ENCODE measurements at regions not wholly inside any gene's neighbourhood (a gene's known extent, or its start where the extent isn't known, plus 50 kb on each side); places are given as distances from the start of the nearest gene placed in this dataset.
A peak's percentile ranks its signal among the peaks of the same experiment; 100 is the strongest.
"Not testable (repeated sequence)": the region's sequence is repeated elsewhere in the genome, so short reads cannot be mapped to it uniquely, and the experiment has no call there.

GRCh38 chr9:129435988-129436717 lies 184.7 kb downstream of the C9orf50 start:
- no peak for DNase-seq

- DNase-seq, result no peak
Measured at GRCh38 chr9:129435291-129435690, 185.6 kb downstream of the C9orf50 start.

DNA sequence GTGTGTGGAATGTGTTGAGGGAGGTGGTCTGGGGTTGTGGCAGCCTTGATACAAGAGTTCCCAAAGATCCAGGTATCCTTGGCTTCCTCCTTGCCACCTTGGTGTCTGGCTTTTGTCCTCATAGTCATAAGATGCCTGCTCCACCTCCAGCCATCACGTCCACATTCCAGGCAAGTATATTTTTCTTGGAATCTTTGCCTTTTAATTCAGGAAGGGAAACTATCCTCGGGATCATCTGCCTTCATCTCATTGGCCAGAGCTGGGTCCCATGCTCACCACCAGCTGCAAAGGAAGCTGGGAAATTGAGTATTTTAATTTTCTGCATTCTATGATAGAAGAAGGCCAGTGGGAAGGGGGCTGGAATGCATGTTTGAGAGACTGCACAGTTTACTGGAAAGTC lies 186.7 kb downstream of the C9orf50 start:
- DNase-seq, result no peak

DNA sequence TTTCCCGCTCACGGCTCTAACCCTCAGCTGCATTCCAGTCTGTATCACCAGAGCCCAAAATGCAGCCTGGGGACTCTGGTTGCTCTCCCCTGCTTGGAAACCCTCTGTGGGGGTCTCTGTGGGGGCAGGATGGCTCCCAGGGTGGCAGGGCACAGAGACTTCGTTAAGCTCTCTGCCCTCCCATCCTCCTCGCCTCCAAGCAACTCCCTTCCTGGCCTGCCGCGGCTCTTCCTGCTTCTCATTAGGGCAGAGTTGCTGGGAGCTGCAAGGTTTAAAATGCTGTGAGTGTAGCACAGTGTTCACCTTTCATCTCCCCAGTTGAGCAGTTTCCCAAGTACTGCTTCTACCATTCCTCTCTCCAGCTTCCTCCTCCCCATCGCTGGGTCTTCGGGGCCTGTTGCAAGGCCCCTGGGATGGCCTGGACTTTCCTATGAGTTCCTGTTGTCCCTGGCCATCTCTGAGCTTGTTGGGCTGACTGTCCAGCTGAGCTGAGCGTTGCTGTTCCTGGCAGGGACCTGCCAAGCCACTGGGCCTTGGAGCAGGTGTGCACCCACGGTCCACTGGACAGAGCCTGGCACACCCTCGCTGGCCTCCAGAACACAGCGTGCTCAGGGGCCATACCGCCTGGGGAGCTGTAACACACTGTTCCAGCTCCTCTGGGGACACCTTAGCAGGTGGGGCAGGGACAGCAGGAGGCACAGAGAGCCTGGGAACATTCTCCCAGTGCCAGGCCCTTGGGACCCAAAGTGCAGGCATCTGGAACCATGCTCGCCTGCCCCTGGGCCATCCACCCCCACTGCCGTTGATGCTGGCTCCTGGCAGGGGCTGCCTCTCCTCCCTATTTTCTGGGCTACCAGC lies 188.4 kb downstream of the C9orf50 start:
- DNase-seq, result no peak

GRCh38 chr9:129430940-129431643 lies 189.8 kb downstream of the C9orf50 start:
- no peak for DNase-seq

DNA sequence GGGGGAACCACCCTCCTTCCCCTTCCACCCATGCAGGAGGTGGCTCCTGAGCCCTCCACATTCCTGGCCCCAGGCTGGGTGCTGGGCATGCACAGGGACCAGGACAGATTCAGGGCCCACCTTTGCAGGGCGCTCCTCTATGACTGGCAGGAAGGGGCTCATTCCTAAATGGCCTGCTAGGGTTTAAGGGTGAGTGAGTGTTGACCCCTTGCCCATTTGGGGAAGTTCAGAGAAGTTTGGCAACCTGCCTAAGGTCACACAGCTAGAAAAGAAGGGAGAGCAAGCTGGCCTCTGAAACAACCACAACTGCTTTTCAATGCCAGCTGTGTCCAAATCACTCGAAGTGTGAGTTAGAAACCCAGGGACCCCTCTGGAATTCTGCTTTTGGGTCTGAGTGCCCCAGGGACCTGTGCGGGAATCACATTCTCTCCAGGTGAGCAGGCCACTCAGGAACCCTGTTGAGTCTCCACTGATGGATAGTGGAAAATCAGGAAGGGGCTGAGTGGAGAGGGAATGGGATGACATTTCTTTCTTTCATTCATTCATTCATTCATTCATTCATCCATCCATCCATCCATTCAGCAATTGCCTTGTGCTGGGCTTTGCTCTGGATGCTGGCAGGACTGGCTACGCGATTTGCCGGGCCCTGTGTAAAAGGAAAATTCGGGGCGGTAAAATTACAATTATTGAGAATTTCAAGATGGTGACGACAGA lies 191.9 kb downstream of the C9orf50 start:
- no peak for DNase-seq

DNA sequence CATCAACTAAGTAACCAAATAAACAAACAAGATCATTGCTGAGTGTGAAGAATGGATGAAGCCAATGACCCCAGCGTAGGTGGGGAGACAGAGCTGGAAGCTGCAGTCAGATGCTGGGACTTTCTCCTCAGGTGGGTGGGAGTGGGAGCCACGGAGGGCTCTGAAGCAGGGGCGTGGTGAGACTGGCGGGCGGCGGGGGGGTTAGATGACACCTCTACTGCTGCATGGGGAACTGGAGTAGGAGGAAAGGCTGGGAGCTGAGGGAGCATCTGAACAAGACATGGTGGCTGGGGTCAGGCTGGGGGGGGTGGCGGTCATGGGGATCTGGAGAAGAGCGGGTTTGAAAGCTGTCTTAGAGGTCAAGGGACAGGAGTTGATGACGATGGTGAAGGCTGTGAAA lies 193.8 kb downstream of the C9orf50 start:
- no peak for DNase-seq

GRCh38 chr9:129423755-129424154 lies 197.1 kb downstream of the C9orf50 start:
- DNase-seq, result not testable (repeated sequence)

DNA sequence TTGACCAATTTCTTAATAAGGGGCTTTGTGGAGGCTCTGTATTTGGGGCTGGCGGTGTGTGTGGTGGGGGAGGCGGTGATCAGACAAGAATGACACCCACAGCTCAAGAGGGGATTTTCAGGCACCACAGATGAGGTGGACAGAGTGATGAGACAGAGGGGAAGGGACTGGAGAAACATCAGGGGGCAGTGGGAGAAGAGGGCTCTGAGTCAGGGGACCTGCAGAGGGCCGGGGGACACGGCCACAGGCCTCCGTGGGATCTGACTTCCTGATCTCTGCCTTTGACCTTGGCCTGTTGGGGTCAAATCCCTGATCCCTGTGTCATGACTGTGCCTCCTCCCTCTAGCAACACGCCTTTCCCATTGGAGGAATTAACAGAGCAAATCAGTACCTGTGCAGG lies 197.7 kb downstream of the C9orf50 start:
- no peak for DNase-seq

DNA sequence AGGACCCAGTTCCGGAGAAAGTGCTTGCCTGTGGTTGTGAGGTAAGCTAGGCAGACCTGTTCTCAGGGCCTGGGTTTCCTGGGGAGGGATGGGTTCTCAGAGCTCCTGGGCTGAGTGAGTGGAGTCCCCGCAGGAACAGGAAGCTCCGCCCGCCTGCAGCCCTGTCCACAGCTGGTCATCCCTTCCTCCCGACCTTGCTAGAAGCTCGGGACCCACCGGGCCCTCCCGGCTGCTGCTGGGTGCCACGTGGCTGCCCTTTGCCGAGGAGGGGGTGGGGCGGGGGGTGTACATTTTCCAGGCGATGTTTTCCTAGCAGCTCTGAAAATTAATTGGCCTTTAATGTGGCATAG lies 198.1 kb downstream of the C9orf50 start:
- no peak for DNase-seq

DNA sequence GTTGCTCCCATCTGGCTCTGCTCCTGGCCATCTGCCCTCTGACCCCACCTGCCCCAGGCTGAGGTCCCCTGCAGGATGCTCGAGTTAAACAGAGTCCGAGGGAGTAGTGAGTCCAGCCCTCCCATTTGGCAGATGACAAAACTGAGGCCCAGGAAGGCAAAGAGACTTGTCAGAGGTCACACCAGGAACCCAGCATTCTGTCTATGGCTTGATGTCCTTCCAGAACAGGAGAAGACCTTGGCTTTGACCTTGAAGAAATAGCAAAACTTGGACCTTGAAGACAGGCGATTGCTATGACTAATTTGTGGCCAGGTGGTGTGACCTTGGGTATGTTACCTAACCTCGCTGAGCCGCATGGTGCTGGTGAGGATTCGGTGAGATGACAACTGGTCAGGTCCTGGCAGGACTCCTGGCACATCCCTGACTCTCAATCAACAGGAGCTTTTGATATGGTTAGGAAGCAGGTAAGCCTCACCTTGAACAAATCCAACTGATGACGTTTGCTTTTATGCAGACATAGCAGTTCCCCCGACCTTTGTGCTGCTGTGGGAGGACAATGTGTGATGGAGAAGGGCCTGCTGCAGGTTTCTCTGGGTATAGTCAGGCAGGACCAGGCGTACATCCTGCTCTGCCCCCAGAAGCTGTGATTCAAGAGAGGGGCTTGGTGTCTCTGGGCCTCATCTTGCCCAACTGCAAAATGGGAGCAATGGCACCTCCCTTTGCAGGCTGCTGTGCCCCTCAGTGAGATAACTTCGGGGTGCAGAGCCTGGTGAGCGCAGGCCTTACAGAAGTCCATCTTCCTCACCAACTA lies 198.7 kb downstream of the C9orf50 start:
- DNase-seq, result no peak

- no peak for DNase-seq
Measured at GRCh38 chr9:129421371-129421770, 199.5 kb downstream of the C9orf50 start.

DNA sequence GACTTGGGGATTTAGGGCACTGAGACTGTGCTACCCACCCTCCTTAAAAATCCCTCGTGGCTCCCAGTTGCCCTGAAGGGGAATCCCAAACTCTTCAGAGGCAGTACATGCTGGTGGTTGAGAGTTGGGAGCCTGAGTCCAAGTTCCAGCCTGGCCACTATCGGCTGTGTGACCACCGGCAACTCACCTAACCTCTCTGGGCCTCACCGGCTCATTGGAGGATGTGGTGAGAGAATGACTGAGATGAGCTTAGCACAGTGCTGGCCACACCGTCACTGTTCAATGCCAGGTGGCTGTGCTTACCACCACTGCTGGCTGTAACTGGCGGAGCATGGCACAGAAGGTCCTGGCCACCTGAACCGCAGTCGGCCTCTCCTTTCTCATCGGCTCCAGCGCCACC lies 200.2 kb downstream of the C9orf50 start:
- DNase-seq, result no peak

- no peak for DNase-seq
Measured at GRCh38 chr9:129419382-129419899, 201.5 kb downstream of the C9orf50 start.

- DNase-seq, result no peak
Measured at GRCh38 chr9:129418451-129418850, 202.4 kb downstream of the C9orf50 start.

- DNase-seq, result no peak
Measured at GRCh38 chr9:129416821-129417539, 203.9 kb downstream of the C9orf50 start.

DNA sequence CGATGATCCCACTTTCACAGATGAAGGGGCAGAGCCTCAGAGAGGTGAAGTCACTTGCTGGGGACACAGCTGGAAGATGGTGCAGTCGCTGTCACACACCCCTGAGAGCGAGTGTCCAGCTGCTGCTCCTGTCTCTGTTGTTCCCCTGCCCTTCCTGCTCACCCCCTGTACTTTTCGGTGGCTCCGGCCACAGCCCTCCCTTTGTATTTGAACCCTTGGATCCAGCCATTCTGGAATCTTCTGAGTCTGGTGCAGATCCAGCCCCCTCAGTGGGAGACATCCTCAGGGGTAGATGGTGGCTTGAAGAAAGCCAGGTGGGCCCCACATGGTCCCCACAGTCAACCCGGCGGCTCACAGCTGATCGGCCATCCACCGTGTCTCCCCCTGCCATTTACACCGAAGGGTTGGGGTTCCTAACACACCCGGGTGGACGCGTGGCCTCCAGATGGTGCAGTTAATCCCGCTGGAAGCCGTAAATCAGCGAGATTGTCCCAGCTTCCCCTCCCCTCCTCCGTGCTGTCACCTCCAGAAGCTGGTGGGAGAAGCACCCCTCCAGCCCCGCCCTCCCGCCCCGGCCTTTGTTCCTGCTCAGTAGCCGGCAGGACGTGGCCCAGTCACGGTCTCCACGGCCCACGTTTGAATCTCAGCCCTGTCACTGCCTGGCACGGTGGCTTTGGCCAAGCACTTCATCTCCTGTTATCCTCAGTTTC lies 204.8 kb downstream of the C9orf50 start:
- DNase-seq, result no peak

- peak; percentile 64 for DNase-seq
Measured at GRCh38 chr9:129414993-129415941, 205.6 kb downstream of the C9orf50 start.
